ENCODE measurements at regions not wholly inside any gene's neighbourhood (a gene's known extent, or its start where the extent isn't known, plus 50 kb on each side); places are given as distances from the start of the nearest gene placed in this dataset.
"Not testable (repeated sequence)": the region's sequence is repeated elsewhere in the genome, so short reads cannot be mapped to it uniquely, and the experiment has no call there.

DNA sequence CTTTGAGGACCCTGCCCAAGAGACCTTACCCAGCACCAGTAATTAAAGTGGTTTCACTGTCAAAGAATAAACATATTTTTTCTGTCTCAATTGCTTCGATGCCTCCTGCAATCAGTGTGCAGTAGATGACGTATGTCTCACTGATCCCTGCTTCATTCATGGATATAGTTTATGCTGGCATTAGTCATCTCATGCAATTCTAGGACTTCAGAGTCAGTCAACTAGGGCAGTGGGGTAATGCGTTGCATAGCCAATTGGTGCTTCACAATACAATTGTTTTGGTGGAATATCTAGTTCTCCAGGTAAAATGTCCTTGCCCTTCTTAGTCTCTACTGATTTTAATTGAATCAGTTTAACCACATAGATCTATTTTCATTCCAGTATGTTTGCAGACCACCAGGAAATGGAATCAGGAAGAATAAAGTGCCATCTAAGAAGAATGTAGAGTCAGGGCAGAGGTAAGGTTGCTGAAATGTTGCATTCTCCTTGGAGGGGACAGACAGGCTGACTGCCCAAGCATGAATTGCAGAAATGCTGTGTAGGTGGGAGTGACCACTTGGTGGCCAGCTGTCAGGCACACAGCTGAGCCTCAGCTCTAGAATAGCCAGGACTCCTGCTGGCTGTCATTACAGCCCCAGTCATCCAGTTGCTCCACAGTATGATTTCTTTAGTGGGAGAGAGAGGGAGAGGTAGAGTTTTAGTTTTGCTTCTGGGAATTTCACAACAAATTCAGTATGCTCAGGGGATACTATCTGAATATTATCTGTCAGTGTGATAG lies 73.5 kb upstream of the MEGF10 start:
- DNase-seq = no peak

DNA sequence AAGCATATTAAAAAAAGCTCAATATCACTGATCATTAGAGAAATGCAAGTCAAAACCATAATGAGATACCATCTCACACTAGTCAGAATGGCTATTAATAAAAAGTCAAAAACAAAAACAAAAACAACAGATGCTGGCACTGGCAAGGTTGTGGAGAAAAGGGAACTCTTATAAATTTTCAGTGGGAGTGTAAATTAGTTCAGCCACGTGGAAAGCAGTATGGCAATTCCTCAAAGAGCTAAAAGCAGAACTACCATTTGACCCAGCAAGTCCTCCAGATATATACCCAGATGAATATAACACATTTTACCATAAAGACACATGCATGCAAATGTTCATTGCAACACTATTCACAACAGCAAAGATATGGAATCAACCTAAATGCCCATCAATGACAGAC lies 68.7 kb upstream of the MEGF10 start:
- DNase-seq = not testable (repeated sequence)

DNA sequence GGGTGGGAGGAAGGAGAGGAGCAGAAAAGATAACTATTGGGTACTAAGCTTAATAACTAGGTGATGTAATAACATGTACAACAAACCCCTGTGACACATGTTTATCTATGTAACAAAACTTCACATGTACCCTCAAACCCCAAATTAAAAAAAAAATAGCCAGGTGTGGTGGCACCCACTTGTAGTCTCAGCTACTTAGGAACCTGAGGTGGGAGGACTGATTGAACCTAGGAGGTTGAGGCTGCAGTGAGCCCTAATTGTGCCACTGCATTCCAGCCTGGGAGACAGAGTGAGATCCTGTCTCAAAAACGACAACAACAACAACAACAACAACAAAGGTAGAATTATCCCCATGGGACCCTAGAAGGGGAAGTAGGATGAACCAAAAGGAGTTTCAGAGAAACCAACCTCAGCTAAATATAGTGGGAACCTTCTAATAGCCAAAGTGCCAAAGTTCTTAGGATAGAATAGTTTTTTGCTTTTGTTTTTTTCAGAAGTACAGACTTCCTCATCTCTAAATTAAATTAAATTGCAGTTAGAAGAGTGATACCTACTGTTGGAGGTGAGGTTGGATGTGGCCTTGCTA lies 67.9 kb upstream of the MEGF10 start:
- DNase-seq = not testable (repeated sequence)

DNA sequence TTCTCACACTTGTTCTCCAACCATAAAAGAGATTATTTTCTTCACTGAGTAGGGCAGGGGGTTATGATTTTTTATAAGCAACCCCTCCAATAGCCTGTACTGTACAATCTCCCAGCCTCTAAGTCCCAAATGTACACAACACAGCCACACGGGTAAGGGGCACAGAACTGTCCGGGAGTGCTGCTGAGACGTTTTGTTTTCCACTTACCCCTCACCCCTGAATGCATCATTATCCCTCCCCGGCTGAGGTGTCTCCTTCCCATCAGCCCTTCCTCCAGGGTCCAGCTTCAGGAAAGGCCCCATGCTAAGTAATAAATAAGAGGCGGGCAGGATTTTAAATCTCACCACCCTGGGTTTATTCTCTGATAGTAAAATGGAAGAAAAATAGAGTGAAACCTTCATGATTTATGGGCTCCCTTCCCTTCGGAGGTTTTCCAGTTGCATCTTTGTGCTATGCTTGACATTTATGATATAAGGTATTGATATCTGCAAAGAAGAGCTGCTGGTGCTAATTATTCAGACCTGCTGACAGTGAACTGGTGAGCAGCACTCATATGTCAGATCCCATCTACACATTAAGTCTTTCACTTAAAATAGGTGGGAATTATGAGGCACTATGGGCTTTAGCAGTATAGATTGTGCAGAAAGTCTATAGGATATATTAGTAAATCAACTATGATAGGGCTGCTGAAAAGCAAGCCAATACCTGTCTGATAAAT lies 67.2 kb upstream of the MEGF10 start:
- DNase-seq = no peak

DNA sequence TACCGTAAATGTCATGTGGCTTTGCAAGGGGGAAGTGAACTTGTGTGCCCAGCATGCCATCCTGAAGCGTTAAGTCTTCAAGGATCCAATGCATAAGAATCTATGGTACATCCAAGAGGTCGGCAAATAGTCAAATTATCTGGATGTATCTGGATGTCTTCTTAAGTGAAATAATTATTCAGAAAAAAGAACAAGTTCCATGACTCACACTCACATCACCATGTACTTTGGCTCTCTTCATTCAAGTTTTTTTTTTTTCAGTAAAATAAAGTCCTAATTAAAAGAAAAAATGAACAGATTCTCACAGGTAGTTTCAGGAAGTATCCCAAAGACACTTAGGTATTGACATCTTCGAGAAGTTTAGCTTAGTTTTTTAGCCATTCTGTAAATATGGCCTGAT lies 62.7 kb upstream of the MEGF10 start:
- no peak for DNase-seq

DNA sequence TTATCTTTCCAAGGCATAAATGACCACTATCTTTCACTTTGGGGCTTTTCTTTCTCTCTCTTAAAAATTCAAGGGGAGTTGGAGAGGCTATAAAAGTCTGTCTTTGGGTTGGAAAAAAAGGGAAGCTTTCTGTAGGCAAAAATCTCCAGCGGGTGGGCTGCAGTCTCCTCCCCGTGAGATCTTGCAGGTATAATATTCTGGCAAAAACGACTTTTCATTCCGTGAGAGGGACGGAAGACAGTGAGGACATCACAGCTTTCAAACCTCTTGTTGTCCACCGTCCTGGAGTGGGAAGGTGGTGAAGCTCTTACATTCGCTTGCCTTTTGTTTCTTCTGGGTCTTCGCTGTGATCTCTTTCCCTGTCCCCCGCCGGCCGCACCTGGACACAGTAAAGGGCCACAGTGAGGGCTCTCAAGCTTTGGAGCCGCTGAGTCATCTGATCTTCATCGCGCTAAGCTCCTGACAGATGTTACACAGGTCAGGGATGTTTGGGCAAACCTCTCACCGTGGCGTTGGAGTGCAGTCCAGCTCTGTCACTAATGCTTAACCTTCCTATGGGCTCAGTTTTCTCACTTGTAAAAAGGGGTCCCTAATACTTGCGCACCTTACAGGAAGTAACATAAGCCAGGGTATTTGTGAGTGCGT lies 61.9 kb upstream of the MEGF10 start:
- no peak for DNase-seq

DNA sequence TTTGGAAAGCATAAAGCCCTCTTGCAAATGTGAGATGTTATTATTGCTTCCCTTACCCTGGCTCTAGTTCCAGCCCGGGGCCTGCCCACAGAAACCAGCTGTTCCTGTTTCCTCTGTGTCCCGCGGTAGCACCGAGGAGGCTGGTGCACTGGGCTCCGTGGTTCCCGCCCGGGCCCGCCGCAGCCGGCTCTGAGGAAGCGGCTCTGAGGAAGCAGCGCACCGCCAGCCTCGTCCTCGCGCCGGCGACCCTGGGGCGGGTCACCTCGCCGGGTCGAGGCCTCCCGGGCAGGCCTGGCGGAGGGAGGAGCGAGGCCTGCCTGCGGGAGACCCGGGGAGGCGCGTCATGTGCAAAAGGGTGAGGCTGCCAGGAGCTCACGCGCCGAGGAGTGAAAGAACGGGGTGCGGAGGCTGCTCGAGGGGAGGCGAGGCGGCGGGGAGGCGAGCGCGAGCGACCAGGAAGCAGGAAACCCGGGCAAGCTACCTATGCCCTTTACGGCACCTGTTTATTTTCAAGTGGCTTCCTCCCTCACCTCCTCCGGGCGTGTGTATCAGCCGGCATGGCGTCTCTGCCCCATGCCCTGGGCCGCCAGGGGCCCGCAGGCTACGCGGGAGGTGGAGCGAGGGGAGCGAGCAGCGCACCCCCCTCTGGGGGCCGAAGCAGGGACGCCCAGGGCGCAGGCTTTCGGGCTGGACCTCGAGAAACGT lies 61.3 kb upstream of the MEGF10 start:
- DNase-seq = no peak

DNA sequence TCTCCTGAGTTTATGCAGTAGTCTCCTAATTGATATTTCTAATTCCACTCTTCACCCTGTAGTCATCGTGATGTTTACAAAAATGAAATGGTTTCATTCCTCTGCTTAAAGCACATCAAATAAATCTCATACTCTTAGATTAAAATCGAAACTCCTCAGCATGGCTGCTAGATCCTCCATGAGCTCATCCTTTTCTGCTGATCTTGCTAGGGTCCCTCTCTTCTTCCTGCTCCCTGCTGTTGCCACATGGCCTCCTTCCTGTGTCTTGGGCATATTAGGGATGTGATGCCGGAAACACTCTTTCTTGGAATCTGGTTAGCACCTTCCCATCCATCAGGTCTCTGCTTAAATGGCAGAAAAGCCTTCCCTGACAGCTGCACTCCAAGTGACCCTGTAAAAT lies 59.5 kb upstream of the MEGF10 start:
- no peak for DNase-seq

DNA sequence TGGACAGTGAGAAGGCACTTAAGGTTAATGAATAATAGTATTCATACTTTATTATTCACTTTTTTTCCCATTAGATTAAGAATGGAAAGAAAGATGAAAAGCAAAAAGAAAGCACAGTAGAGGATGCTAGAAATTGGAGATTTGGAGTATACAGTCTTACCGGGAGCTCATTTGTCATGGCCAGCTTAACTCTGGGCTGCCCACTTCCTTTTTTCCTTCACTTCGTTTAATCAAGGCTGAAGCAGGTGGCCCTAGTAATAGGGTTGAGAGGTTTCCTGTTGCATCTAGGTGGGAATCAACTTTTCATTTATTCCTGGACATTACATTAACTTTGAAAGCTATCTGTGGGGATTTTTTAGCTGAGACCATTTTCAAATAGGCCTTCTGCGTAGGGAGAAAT lies 57.0 kb upstream of the MEGF10 start:
- DNase-seq = no peak

DNA sequence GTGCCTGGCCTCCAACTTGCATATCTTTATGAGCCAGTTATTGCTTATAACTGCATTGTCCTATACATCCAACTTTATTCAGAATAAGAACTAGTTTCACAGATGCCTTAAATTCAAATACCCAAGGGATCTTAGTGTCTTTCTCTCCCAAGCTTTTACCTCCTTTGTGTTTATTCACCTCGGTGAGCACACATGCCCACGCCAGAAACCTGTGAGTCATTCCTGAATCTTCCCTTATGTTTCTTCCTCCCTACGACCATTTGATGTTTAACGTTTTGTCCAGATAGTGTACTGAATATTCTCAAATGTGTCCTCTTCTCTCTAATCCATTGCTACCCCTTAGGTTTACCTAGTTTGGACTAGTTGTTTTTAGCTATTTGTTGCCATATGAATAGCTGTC lies 55.5 kb upstream of the MEGF10 start:
- DNase-seq = no peak

DNA sequence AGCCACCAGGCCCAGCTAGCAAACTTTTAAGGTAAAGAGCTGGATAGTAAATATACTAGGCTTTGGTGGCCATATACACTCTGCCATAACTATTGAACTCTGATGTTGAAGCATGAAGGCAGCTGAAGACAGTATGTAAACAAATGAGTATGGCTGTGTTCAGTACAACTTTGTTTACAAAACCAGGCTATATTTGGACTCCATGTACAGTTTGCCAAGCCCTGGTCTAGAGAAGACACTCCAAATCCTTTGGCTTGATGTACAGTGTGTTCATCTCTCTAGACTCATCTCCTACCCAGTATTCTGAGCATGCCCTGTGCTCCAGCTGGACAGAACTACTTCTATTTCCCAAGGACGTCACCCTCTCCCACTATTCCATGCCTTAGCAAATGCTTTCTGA lies 54.3 kb upstream of the MEGF10 start:
- DNase-seq = no peak
